Peyer's patch (tissue), 4 donors: ENCODE measurements at regions not wholly inside any gene's neighbourhood (a gene's known extent, or its start where the extent isn't known, plus 50 kb on each side); places are given as distances from the start of the nearest gene placed in this dataset.

Experiments used
- POLR2A ChIP-seq, 2 donors: fragments of 450-650 bp; IDR thresholded peaks; one replicate each; pipeline ENCODE4 v1.5.1; 2017; ENCODE audit warnings: antibody characterized with exemption in 2 of 2, mild to moderate bottlenecking in 2 of 2, moderate library complexity in 2 of 2
- TF ChIP-seq, protein P1 (sequence below), 6 experiments: fragments of 450-650 bp in 4 of 6; fragments of 200-600 bp in 2 of 6; sonication (generic) in 1 of 6; IDR thresholded peaks; one replicate each; pipeline ENCODE4 v1.5.1; 2017 to 2019; ENCODE audit warnings: antibody characterized with exemption in 6 of 6, mild to moderate bottlenecking in 3 of 6, moderate library complexity in 1 of 6

DNA sequence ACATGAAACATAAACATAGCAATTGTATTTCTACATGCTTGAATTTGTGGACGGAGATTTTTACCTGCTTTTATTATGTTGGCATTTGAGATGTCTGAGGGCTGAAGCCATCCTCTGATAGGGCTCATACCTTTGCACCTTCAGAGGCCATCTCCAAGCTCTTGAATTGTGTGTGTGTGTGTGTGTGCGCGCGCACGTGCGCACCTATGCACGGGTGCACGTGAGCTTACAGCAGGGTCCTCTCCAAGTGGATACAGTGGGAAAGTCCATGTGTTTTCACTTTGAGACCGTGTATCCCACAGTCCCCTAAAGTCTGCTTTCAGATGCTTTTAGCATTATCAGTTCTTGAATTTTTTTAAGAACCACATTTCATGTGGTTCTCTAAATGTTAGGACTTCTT is 178.6 kb downstream of the RAB11FIP2 start:
- TF ChIP-seq, protein P1, sequence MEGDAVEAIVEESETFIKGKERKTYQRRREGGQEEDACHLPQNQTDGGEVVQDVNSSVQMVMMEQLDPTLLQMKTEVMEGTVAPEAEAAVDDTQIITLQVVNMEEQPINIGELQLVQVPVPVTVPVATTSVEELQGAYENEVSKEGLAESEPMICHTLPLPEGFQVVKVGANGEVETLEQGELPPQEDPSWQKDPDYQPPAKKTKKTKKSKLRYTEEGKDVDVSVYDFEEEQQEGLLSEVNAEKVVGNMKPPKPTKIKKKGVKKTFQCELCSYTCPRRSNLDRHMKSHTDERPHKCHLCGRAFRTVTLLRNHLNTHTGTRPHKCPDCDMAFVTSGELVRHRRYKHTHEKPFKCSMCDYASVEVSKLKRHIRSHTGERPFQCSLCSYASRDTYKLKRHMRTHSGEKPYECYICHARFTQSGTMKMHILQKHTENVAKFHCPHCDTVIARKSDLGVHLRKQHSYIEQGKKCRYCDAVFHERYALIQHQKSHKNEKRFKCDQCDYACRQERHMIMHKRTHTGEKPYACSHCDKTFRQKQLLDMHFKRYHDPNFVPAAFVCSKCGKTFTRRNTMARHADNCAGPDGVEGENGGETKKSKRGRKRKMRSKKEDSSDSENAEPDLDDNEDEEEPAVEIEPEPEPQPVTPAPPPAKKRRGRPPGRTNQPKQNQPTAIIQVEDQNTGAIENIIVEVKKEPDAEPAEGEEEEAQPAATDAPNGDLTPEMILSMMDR (IDR thresholded peaks at IDR 0.05): no peak
- TF ChIP-seq POLR2A (IDR thresholded peaks at IDR 0.05): no peak
